ENCODE measurements at regions not wholly inside any gene's neighbourhood (a gene's known extent, or its start where the extent isn't known, plus 50 kb on each side); places are given as distances from the start of the nearest gene placed in this dataset.

DNA sequence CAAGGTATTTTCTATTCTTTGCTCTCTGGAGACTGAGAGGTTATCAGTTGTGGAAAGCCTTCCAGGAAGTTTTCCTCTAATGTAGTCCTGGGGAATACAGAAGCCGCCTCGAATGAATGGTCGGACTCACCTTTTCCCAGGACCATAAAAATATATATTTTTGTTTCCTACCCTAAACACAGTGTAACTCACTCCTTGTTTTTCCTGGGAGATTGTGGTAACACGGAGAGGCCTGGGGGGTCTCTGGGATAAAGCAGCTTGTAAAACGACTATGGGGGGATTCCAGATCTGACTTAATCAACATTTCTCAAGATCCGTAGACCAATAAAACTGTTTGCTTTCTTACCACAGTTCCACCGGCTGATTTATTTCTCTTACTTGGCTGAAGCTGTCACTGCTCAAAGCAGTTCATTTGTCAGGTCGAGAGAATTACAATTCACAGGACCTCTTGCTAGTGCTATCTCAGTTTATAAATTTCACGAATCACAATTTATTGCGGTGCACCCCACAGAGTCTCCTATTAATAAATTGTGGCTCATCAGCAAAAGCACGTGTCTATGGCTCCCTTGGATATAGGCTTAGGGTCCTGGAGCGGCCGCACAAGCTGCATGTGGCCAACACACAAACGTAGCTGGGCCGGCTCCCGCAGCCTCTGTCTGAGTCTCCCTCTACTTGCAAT, 176.3 kb upstream of the BMPER start:
- no peak for ATAC-seq
- no TSS peak for BruUV-seq (replicated peaks)
- no peaks in the 10 kb centered on the region for H3K4me1 ChIP-seq (ENCODE audit: control insufficient read depth, insufficient read depth, low read length)
- H3K27ac ChIP-seq (ENCODE audit: low read length) = no peak overlapping the region
- in situ Hi-C loops (cut with HindIII; ENCODE audit: low pct_unique_long_range_greater_than_20kb, low sequenced_read_pairs) (no loop called here), intact Hi-C loops (cut with micrococcal nuclease; ENCODE audit: unreplicated experiment) (no loop called here)
- H3K36me3 ChIP-seq (ENCODE audit: control insufficient read depth, insufficient read depth, low read length) = no peaks in the 10 kb centered on the region
- no peak for DNase-seq (ENCODE audit: low read depth, low spot score)
- ChIA-PET CTCF (no interaction called here), POLR2A (no interaction called here)
- H3K9me3 ChIP-seq (ENCODE audit: control insufficient read depth, insufficient read depth, low read depth, low read length) = no peaks in the 10 kb centered on the region
- H3K27me3 ChIP-seq (ENCODE audit: control insufficient read depth, insufficient read depth, low read length) = no peaks in the 10 kb centered on the region
- TF ChIP-seq POLR2AphosphoS5 (IDR thresholded peaks at IDR 0.05; ENCODE audit: low read depth, low read length) (no peak), TCF7L2 (IDR thresholded peaks at IDR 0.05; ENCODE audit: low read depth, low read length) (no peak), CTCF (IDR thresholded peaks at IDR 0.05) (no peak), SIN3A (IDR thresholded peaks at IDR 0.05; ENCODE audit: borderline replicate concordance, insufficient read depth, low read depth, low read length) (no peak), REST (IDR thresholded peaks at IDR 0.05; ENCODE audit: insufficient read depth in 1 of 2, low read depth in 2 of 2, low read length in 1 of 2) (no peak)
- no peak overlapping the region for H3K4me3 ChIP-seq (ENCODE audit: low read depth in 2 of 2, low read length in 2 of 2)

GRCh38 chr7:33729726-33730125, 175.6 kb upstream of the BMPER start:
- Histone ChIP-seq H3K4me1 (ENCODE audit: control insufficient read depth, insufficient read depth, low read length) (no peaks in the 10 kb centered on the region), H3K27me3 (ENCODE audit: control insufficient read depth, insufficient read depth, low read length) (no peaks in the 10 kb centered on the region), H3K9me3 (ENCODE audit: control insufficient read depth, insufficient read depth, low read depth, low read length) (no peaks in the 10 kb centered on the region), H3K36me3 (ENCODE audit: control insufficient read depth, insufficient read depth, low read length) (no peaks in the 10 kb centered on the region), H3K4me3 (ENCODE audit: low read depth in 2 of 2, low read length in 2 of 2) (no peak overlapping the region), H3K27ac (ENCODE audit: low read length) (no peak overlapping the region)
- in situ Hi-C loops (cut with HindIII; ENCODE audit: low pct_unique_long_range_greater_than_20kb, low sequenced_read_pairs) = no loop called here
- ChIA-PET POLR2A (no interaction called here), CTCF (no interaction called here)
- ATAC-seq (no peak), DNase-seq (ENCODE audit: low read depth, low spot score) (no peak)
- TF ChIP-seq POLR2AphosphoS5 (IDR thresholded peaks at IDR 0.05; ENCODE audit: low read depth, low read length) (no peak), CTCF (IDR thresholded peaks at IDR 0.05) (no peak), SIN3A (IDR thresholded peaks at IDR 0.05; ENCODE audit: borderline replicate concordance, insufficient read depth, low read depth, low read length) (no peak), REST (IDR thresholded peaks at IDR 0.05; ENCODE audit: insufficient read depth in 1 of 2, low read depth in 2 of 2, low read length in 1 of 2) (no peak), TCF7L2 (IDR thresholded peaks at IDR 0.05; ENCODE audit: low read depth, low read length) (no peak)
- BruUV-seq (replicated peaks) = no TSS peak
- intact Hi-C loops (cut with micrococcal nuclease; ENCODE audit: unreplicated experiment) = no loop called here
